ENCODE measurements at regions not wholly inside any gene's neighbourhood (a gene's known extent, or its start where the extent isn't known, plus 50 kb on each side); places are given as distances from the start of the nearest gene placed in this dataset.

DNA sequence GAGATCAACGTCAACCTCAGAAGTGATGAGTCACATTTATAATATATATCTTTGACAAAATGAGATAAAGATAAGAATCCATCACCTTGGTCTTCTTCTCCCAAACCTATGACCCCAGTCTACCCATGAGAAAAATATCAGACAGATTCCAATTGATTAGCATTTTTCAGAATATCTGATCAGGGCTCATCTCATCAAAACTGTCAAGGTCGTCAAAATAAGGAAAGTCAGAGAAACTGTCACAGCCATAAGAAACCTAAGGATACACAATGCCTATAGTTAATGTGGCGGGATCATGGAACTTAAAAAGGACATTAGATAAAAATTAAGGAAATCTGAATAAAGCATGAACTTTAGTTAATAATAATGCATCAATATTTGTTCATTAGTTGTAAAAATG lies 374.1 kb downstream of the FAT4 start (continued):
- TF ChIP-seq, protein P1, sequence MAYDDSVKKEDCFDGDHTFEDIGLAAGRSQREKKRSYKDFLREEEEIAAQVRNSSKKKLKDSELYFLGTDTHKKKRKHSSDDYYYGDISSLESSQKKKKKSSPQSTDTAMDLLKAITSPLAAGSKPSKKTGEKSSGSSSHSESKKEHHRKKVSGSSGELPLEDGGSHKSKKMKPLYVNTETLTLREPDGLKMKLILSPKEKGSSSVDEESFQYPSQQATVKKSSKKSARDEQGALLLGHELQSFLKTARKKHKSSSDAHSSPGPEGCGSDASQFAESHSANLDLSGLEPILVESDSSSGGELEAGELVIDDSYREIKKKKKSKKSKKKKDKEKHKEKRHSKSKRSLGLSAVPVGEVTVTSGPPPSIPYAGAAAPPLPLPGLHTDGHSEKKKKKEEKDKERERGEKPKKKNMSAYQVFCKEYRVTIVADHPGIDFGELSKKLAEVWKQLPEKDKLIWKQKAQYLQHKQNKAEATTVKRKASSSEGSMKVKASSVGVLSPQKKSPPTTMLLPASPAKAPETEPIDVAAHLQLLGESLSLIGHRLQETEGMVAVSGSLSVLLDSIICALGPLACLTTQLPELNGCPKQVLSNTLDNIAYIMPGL (CRISPR knock-in tag; IDR thresholded peaks at IDR 0.05): no peak
- no peak for TF ChIP-seq TCF7 (CRISPR knock-in tag; IDR thresholded peaks at IDR 0.05; ENCODE audit: low read depth)
- TF ChIP-seq GTF2I (CRISPR knock-in tag; conservative IDR thresholded peaks at IDR 0.05): no peak
- TF ChIP-seq, protein P2, sequence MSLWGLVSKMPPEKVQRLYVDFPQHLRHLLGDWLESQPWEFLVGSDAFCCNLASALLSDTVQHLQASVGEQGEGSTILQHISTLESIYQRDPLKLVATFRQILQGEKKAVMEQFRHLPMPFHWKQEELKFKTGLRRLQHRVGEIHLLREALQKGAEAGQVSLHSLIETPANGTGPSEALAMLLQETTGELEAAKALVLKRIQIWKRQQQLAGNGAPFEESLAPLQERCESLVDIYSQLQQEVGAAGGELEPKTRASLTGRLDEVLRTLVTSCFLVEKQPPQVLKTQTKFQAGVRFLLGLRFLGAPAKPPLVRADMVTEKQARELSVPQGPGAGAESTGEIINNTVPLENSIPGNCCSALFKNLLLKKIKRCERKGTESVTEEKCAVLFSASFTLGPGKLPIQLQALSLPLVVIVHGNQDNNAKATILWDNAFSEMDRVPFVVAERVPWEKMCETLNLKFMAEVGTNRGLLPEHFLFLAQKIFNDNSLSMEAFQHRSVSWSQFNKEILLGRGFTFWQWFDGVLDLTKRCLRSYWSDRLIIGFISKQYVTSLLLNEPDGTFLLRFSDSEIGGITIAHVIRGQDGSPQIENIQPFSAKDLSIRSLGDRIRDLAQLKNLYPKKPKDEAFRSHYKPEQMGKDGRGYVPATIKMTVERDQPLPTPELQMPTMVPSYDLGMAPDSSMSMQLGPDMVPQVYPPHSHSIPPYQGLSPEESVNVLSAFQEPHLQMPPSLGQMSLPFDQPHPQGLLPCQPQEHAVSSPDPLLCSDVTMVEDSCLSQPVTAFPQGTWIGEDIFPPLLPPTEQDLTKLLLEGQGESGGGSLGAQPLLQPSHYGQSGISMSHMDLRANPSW (CRISPR knock-in tag; conservative IDR thresholded peaks at IDR 0.05; ENCODE audit: low read depth): no peak
- TF ChIP-seq USF1 (CRISPR knock-in tag; IDR thresholded peaks at IDR 0.05): no peak
- no peak for TF ChIP-seq ZNF396 (CRISPR knock-in tag; IDR thresholded peaks at IDR 0.05; ENCODE audit: borderline replicate concordance)
- TF ChIP-seq ZNF532 (CRISPR knock-in tag; IDR thresholded peaks at IDR 0.05; ENCODE audit: borderline replicate concordance): no peak
- TF ChIP-seq, protein P3, sequence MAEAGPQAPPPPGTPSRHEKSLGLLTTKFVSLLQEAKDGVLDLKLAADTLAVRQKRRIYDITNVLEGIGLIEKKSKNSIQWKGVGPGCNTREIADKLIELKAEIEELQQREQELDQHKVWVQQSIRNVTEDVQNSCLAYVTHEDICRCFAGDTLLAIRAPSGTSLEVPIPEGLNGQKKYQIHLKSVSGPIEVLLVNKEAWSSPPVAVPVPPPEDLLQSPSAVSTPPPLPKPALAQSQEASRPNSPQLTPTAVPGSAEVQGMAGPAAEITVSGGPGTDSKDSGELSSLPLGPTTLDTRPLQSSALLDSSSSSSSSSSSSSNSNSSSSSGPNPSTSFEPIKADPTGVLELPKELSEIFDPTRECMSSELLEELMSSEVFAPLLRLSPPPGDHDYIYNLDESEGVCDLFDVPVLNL (CRISPR knock-in tag; IDR thresholded peaks at IDR 0.05; ENCODE audit: borderline replicate concordance, low read depth): no peak

GRCh38 chr4:125689805-125690204 lies 375.1 kb downstream of the FAT4 start:
- Mint-ChIP-seq H3K9me3 (peaks cover 5% of the 10 kb centered on the region), H3K27ac (no peak overlapping the region), H3K4me3 (no peak overlapping the region), H3K36me3 (no peaks in the 10 kb centered on the region), H3K4me1 (peaks cover 5% of the 10 kb centered on the region), H3K27me3 (ENCODE audit: low read depth) (no peaks in the 10 kb centered on the region)
- POLR2A ChIA-PET: no interaction called here
- no peak for DNase-seq (ENCODE audit: low spot score)
- CTCF ChIA-PET: no interaction called here
- ATAC-seq: no peak
- TF ChIP-seq ZNF416 (CRISPR knock-in tag; IDR thresholded peaks at IDR 0.05) (no peak), ATF1 (CRISPR knock-in tag; IDR thresholded peaks at IDR 0.05) (no peak), ATF3 (CRISPR knock-in tag; conservative IDR thresholded peaks at IDR 0.05) (no peak), ARID4B (CRISPR knock-in tag; IDR thresholded peaks at IDR 0.05; ENCODE audit: borderline replicate concordance) (no peak), FOXP4 (CRISPR knock-in tag; IDR thresholded peaks at IDR 0.05) (no peak), HMGA2 (CRISPR knock-in tag; IDR thresholded peaks at IDR 0.05) (no peak), ZNF232 (CRISPR knock-in tag; IDR thresholded peaks at IDR 0.05) (no peak), NR1H2 (CRISPR knock-in tag; IDR thresholded peaks at IDR 0.05) (no peak)
